ENCODE measurements at regions not wholly inside any gene's neighbourhood (a gene's known extent, or its start where the extent isn't known, plus 50 kb on each side); places are given as distances from the start of the nearest gene placed in this dataset.

DNA sequence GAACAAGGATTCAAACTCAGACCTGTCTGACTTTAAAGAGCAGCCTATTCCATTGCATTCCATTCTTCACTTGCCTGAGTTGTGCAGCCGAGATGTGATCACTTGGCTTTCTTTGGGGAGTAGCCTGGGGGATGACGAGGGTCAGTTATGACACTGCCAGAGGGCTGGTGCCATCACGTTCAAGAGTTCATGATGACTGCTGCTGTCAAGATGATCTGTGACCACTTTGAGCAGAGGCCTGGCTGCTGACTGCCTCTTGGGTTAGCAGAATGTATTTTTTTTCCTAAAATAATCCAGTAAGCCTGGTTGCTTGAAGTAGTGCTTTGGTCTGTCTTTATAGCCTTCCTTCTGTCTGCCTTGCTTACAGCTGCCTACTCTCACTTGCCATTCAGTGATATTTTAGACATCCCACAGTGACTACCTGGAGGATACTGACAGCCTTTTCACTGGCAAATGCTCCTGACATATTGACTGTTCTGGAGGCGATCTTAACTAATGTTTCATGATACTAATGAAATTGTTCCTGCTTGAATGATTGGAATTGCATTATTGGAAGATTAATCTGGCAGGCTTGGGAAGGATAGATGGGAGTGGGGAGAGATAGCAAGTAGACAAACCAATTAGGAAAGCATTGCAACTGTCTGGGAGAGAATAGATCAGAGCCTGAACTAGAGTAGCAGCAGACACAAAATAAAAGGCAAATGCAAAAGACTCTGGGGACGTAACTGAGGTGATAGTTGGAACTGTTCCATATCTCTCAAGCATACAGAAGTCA, 221.6 kb upstream of the LCORL start:
- no peak for DNase-seq (ENCODE audit: low read depth in 1 of 2, low spot score in 1 of 2)
- H3K27ac ChIP-seq (replicated peaks) = no peak overlapping the region
- no peak overlapping the region for H3K4me3 ChIP-seq (replicated peaks; ENCODE audit: insufficient read depth, low read length)
- H3K27me3 ChIP-seq (ENCODE audit: insufficient read depth, poor library complexity, severe bottlenecking) = no peaks in the 10 kb centered on the region
- TF ChIP-seq, protein P1, sequence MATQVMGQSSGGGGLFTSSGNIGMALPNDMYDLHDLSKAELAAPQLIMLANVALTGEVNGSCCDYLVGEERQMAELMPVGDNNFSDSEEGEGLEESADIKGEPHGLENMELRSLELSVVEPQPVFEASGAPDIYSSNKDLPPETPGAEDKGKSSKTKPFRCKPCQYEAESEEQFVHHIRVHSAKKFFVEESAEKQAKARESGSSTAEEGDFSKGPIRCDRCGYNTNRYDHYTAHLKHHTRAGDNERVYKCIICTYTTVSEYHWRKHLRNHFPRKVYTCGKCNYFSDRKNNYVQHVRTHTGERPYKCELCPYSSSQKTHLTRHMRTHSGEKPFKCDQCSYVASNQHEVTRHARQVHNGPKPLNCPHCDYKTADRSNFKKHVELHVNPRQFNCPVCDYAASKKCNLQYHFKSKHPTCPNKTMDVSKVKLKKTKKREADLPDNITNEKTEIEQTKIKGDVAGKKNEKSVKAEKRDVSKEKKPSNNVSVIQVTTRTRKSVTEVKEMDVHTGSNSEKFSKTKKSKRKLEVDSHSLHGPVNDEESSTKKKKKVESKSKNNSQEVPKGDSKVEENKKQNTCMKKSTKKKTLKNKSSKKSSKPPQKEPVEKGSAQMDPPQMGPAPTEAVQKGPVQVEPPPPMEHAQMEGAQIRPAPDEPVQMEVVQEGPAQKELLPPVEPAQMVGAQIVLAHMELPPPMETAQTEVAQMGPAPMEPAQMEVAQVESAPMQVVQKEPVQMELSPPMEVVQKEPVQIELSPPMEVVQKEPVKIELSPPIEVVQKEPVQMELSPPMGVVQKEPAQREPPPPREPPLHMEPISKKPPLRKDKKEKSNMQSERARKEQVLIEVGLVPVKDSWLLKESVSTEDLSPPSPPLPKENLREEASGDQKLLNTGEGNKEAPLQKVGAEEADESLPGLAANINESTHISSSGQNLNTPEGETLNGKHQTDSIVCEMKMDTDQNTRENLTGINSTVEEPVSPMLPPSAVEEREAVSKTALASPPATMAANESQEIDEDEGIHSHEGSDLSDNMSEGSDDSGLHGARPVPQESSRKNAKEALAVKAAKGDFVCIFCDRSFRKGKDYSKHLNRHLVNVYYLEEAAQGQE (IDR thresholded peaks at IDR 0.05; ENCODE audit: insufficient replicate concordance, low read depth) = no peak
- TF ChIP-seq SPI1 (IDR thresholded peaks at IDR 0.05; ENCODE audit: borderline replicate concordance, low read depth) (no peak), GABPA (IDR thresholded peaks at IDR 0.05; ENCODE audit: low read depth) (no peak), POLR2AphosphoS5 (IDR thresholded peaks at IDR 0.05; ENCODE audit: low read depth) (no peak)
- TF ChIP-seq, protein P2, sequence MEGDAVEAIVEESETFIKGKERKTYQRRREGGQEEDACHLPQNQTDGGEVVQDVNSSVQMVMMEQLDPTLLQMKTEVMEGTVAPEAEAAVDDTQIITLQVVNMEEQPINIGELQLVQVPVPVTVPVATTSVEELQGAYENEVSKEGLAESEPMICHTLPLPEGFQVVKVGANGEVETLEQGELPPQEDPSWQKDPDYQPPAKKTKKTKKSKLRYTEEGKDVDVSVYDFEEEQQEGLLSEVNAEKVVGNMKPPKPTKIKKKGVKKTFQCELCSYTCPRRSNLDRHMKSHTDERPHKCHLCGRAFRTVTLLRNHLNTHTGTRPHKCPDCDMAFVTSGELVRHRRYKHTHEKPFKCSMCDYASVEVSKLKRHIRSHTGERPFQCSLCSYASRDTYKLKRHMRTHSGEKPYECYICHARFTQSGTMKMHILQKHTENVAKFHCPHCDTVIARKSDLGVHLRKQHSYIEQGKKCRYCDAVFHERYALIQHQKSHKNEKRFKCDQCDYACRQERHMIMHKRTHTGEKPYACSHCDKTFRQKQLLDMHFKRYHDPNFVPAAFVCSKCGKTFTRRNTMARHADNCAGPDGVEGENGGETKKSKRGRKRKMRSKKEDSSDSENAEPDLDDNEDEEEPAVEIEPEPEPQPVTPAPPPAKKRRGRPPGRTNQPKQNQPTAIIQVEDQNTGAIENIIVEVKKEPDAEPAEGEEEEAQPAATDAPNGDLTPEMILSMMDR (IDR thresholded peaks at IDR 0.05; ENCODE audit: insufficient read depth, low read length) = no peak

DNA sequence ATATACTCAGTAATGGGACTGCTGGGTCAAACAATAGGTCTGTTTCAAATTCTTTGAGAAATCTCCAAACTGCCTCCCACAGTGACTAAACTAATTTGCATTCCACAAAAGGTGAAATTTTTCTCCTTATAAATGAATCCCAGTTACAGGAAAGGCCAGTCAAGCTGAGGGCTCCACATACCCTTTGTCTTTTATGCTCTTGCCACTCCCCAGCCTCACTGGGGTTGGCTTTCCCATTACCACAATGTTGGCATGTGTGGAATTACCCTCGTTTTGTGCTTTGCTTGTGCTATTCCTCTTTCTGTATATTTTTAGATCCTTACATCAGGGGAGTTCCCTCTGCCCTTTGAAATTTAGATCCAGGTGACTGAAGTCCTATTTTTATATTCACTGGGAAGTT, 220.2 kb upstream of the LCORL start:
- TF ChIP-seq, protein P2 (IDR thresholded peaks at IDR 0.05; ENCODE audit: insufficient read depth, low read length) = no peak
- TF ChIP-seq GABPA (IDR thresholded peaks at IDR 0.05; ENCODE audit: low read depth) = no peak
- TF ChIP-seq POLR2AphosphoS5 (IDR thresholded peaks at IDR 0.05; ENCODE audit: low read depth) = no peak
- TF ChIP-seq, protein P1 (IDR thresholded peaks at IDR 0.05; ENCODE audit: insufficient replicate concordance, low read depth) = no peak
- TF ChIP-seq SPI1 (IDR thresholded peaks at IDR 0.05; ENCODE audit: borderline replicate concordance, low read depth) = no peak
- Histone ChIP-seq H3K27ac (replicated peaks) (no peak overlapping the region), H3K4me3 (replicated peaks; ENCODE audit: insufficient read depth, low read length) (no peak overlapping the region), H3K27me3 (ENCODE audit: insufficient read depth, poor library complexity, severe bottlenecking) (no peaks in the 10 kb centered on the region)
- DNase-seq (ENCODE audit: low read depth in 1 of 2, low spot score in 1 of 2) = no peak

DNA sequence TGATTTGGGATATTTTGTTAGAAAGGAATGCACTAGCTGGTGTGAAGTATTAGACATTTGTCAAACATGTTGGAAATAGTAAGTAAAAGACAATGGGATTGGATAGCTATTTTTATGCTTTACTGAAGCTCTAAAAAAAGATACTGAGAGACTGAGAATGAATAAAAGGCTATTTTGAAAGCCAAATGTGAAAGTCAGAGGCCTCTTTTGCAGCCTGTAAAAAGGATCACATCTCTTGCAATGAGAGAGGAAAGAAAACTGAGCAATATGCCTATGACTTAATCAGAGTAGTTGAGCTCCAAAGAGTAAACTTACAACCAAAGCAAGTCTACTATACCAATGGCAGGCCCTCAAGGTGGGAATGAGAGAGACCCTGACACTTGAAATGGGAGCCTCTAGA, 212.6 kb upstream of the LCORL start:
- Histone ChIP-seq H3K4me3 (replicated peaks; ENCODE audit: insufficient read depth, low read length) (no peak overlapping the region), H3K27ac (replicated peaks) (no peak overlapping the region), H3K27me3 (ENCODE audit: insufficient read depth, poor library complexity, severe bottlenecking) (no peaks in the 10 kb centered on the region)
- no peak for TF ChIP-seq SPI1 (IDR thresholded peaks at IDR 0.05; ENCODE audit: borderline replicate concordance, low read depth)
- TF ChIP-seq, protein P2 (IDR thresholded peaks at IDR 0.05; ENCODE audit: insufficient read depth, low read length) = no peak
- TF ChIP-seq GABPA (IDR thresholded peaks at IDR 0.05; ENCODE audit: low read depth) = no peak
- no peak for TF ChIP-seq POLR2AphosphoS5 (IDR thresholded peaks at IDR 0.05; ENCODE audit: low read depth)
- TF ChIP-seq, protein P1 (IDR thresholded peaks at IDR 0.05; ENCODE audit: insufficient replicate concordance, low read depth) = no peak
- DNase-seq (ENCODE audit: low read depth in 1 of 2, low spot score in 1 of 2) = no peak

All from HL-60 (cell line).